ENCODE measurements at regions not wholly inside any gene's neighbourhood (a gene's known extent, or its start where the extent isn't known, plus 50 kb on each side); places are given as distances from the start of the nearest gene placed in this dataset.

- Histone ChIP-seq H3K27ac (ENCODE audit: low read length) (no peak overlapping the region), H3K27me3 (replicated peaks in 1 of 2; ENCODE audit: control insufficient read depth in 2 of 2, extremely low read depth in 1 of 2, insufficient read depth in 2 of 2, low read length in 1 of 2) (no peaks in the 10 kb centered on the region), H3K36me3 (ENCODE audit: control insufficient read depth in 2 of 2, extremely low read depth in 1 of 2, insufficient read depth in 1 of 2, low read length in 1 of 2) (no peaks in the 10 kb centered on the region), H3K4me1 (ENCODE audit: control insufficient read depth in 1 of 2, extremely low read depth in 1 of 2, insufficient read depth in 2 of 2, low read length in 2 of 2) (no peaks in the 10 kb centered on the region), H3K4me3 (ENCODE audit: control insufficient read depth in 1 of 2, extremely low read depth in 1 of 2, low read length in 1 of 2) (no peak overlapping the region), H3K9me3 (no peaks in the 10 kb centered on the region)
- Mint-ChIP-seq H3K9me3 (peaks cover 0 to 4% (median 0%) of the 10 kb centered on the region in 3 donors), H3K36me3 (no peaks in the 10 kb centered on the region), H3K27ac (no peak overlapping the region), H3K27me3 (no peaks in the 10 kb centered on the region), H3K4me1 (peaks cover 0 to 5% (median 0%) of the 10 kb centered on the region in 3 donors), H3K4me3 (no peak overlapping the region)
- ChIA-PET POLR2A (no interaction called here), CTCF (no interaction called here)
- DNase-seq (no peak), ATAC-seq (replicated peaks in 1 of 4) (no peak)
- WGBS (ENCODE audit: insufficient coverage) = 95% methylated on average over 11 of the region's 14 CpGs
These were observed 239.7 kb upstream of the KLF6 start for GRCh38 chr10:4024516-4025245.

- no peak overlapping the region for H3K27ac ChIP-seq (ENCODE audit: low read length)
- Mint-ChIP-seq H3K9me3 (peaks cover 0 to 4% (median 0%) of the 10 kb centered on the region in 3 donors), H3K27me3 (no peaks in the 10 kb centered on the region), H3K36me3 (no peaks in the 10 kb centered on the region), H3K4me1 (peaks cover 0 to 5% (median 0%) of the 10 kb centered on the region in 3 donors), H3K27ac (no peak overlapping the region), H3K4me3 (no peak overlapping the region)
- ATAC-seq (replicated peaks in 1 of 4) (no peak), DNase-seq (no peak)
- no peaks in the 10 kb centered on the region for H3K9me3 ChIP-seq
- ChIA-PET CTCF (no interaction called here), POLR2A (no interaction called here)
- no peaks in the 10 kb centered on the region for H3K4me1 ChIP-seq (ENCODE audit: control insufficient read depth in 1 of 2, extremely low read depth in 1 of 2, insufficient read depth in 2 of 2, low read length in 2 of 2)
- H3K4me3 ChIP-seq (ENCODE audit: control insufficient read depth in 1 of 2, extremely low read depth in 1 of 2, low read length in 1 of 2) = no peak overlapping the region
- WGBS (ENCODE audit: insufficient coverage) = 81% methylated on average over 6 of the region's 17 CpGs
- H3K36me3 ChIP-seq (ENCODE audit: control insufficient read depth in 2 of 2, extremely low read depth in 1 of 2, insufficient read depth in 1 of 2, low read length in 1 of 2) = no peaks in the 10 kb centered on the region
- H3K27me3 ChIP-seq (replicated peaks in 1 of 2; ENCODE audit: control insufficient read depth in 2 of 2, extremely low read depth in 1 of 2, insufficient read depth in 2 of 2, low read length in 1 of 2) = no peaks in the 10 kb centered on the region
These were observed 239.0 kb upstream of the KLF6 start for GRCh38 chr10:4024027-4024426.

GRCh38 chr10:4022473-4022872, 237.5 kb upstream of the KLF6 start:
- Histone ChIP-seq H3K27ac (ENCODE audit: low read length) (no peak overlapping the region), H3K4me1 (ENCODE audit: control insufficient read depth in 1 of 2, extremely low read depth in 1 of 2, insufficient read depth in 2 of 2, low read length in 2 of 2) (no peaks in the 10 kb centered on the region), H3K9me3 (no peaks in the 10 kb centered on the region), H3K4me3 (ENCODE audit: control insufficient read depth in 1 of 2, extremely low read depth in 1 of 2, low read length in 1 of 2) (no peak overlapping the region), H3K27me3 (replicated peaks in 1 of 2; ENCODE audit: control insufficient read depth in 2 of 2, extremely low read depth in 1 of 2, insufficient read depth in 2 of 2, low read length in 1 of 2) (no peaks in the 10 kb centered on the region), H3K36me3 (ENCODE audit: control insufficient read depth in 2 of 2, extremely low read depth in 1 of 2, insufficient read depth in 1 of 2, low read length in 1 of 2) (no peaks in the 10 kb centered on the region)
- Mint-ChIP-seq H3K4me1 (peaks cover 0 to 10% (median 4%) of the 10 kb centered on the region in 3 donors), H3K27me3 (no peaks in the 10 kb centered on the region), H3K4me3 (no peak overlapping the region), H3K27ac (no peak overlapping the region), H3K36me3 (no peaks in the 10 kb centered on the region), H3K9me3 (peaks cover 0 to 4% (median 0%) of the 10 kb centered on the region in 3 donors)
- CTCF ChIA-PET = interaction anchor here in 1 of 2 donors (0.7 kb wide), 1 partner anchor 875 kb away, joined by 4 read pairs; no protein-coding TSS in a partner anchor
- DNase-seq (no peak), ATAC-seq (replicated peaks in 1 of 4) (no peak)
- POLR2A ChIA-PET = interaction anchor here in 1 of 2 donors (0.7 kb wide), 1 partner anchor 30 kb away, joined by 8 read pairs; no protein-coding TSS in a partner anchor
- 100% methylated on average over 3 of the region's 7 CpGs for WGBS (ENCODE audit: insufficient coverage)

- Histone ChIP-seq H3K4me1 (ENCODE audit: control insufficient read depth in 1 of 2, extremely low read depth in 1 of 2, insufficient read depth in 2 of 2, low read length in 2 of 2) (no peaks in the 10 kb centered on the region), H3K27me3 (replicated peaks in 1 of 2; ENCODE audit: control insufficient read depth in 2 of 2, extremely low read depth in 1 of 2, insufficient read depth in 2 of 2, low read length in 1 of 2) (no peaks in the 10 kb centered on the region), H3K4me3 (ENCODE audit: control insufficient read depth in 1 of 2, extremely low read depth in 1 of 2, low read length in 1 of 2) (no peak overlapping the region), H3K27ac (ENCODE audit: low read length) (no peak overlapping the region), H3K36me3 (ENCODE audit: control insufficient read depth in 2 of 2, extremely low read depth in 1 of 2, insufficient read depth in 1 of 2, low read length in 1 of 2) (no peaks in the 10 kb centered on the region), H3K9me3 (no peaks in the 10 kb centered on the region)
- Mint-ChIP-seq H3K36me3 (no peaks in the 10 kb centered on the region), H3K27me3 (no peaks in the 10 kb centered on the region), H3K27ac (no peak overlapping the region), H3K4me1 (peaks cover 0 to 10% (median 4%) of the 10 kb centered on the region in 3 donors), H3K4me3 (no peak overlapping the region), H3K9me3 (peaks cover 0 to 4% (median 0%) of the 10 kb centered on the region in 3 donors)
- CTCF ChIA-PET = no interaction called here
- POLR2A ChIA-PET = no interaction called here
- ATAC-seq (replicated peaks in 1 of 4) = no peak
- WGBS (ENCODE audit: insufficient coverage) = 100% methylated on average over 1 of the region's 5 CpGs
- no peak for DNase-seq
These were observed 235.6 kb upstream of the KLF6 start for GRCh38 chr10:4020631-4021030.

- peaks cover 0 to 4% (median 0%) of the 10 kb centered on the region in 3 donors for H3K9me3 Mint-ChIP-seq
- no peak for ATAC-seq (replicated peaks in 1 of 4)
- POLR2A ChIA-PET = no interaction called here
- Histone ChIP-seq H3K4me3 (ENCODE audit: control insufficient read depth in 1 of 2, extremely low read depth in 1 of 2, low read length in 1 of 2) (no peak overlapping the region), H3K27ac (ENCODE audit: low read length) (no peak overlapping the region), H3K9me3 (no peaks in the 10 kb centered on the region), H3K4me1 (ENCODE audit: control insufficient read depth in 1 of 2, extremely low read depth in 1 of 2, insufficient read depth in 2 of 2, low read length in 2 of 2) (peaks cover 0 to 4% of the 10 kb centered on the region in 2 experiments), H3K27me3 (replicated peaks in 1 of 2; ENCODE audit: control insufficient read depth in 2 of 2, extremely low read depth in 1 of 2, insufficient read depth in 2 of 2, low read length in 1 of 2) (no peaks in the 10 kb centered on the region), H3K36me3 (ENCODE audit: control insufficient read depth in 2 of 2, extremely low read depth in 1 of 2, insufficient read depth in 1 of 2, low read length in 1 of 2) (no peaks in the 10 kb centered on the region)
- DNase-seq = no peak
- peaks cover under 1 to 18% (median 10%) of the 10 kb centered on the region in 3 donors for H3K4me1 Mint-ChIP-seq
- no peaks in the 10 kb centered on the region for H3K27me3 Mint-ChIP-seq
- CTCF ChIA-PET = no interaction called here
- WGBS (ENCODE audit: insufficient coverage) = no CpG with 5 or more reads among the region's 4 CpGs
- no peaks in the 10 kb centered on the region for H3K36me3 Mint-ChIP-seq
- H3K27ac Mint-ChIP-seq = no peak overlapping the region
- no peak overlapping the region for H3K4me3 Mint-ChIP-seq
These were observed 233.1 kb upstream of the KLF6 start for GRCh38 chr10:4018054-4018511.

- ChIA-PET CTCF (no interaction called here), POLR2A (no interaction called here)
- 100% methylated on average over 3 of the region's 8 CpGs for WGBS (ENCODE audit: insufficient coverage)
These were observed 232.3 kb upstream of the KLF6 start for GRCh38 chr10:4017336-4017735.

More at GRCh38 chr10:4017336-4017735, 232.3 kb upstream of the KLF6 start:
- Histone ChIP-seq H3K36me3 (ENCODE audit: control insufficient read depth in 2 of 2, extremely low read depth in 1 of 2, insufficient read depth in 1 of 2, low read length in 1 of 2) (no peaks in the 10 kb centered on the region), H3K4me3 (ENCODE audit: control insufficient read depth in 1 of 2, extremely low read depth in 1 of 2, low read length in 1 of 2) (no peak overlapping the region), H3K4me1 (ENCODE audit: control insufficient read depth in 1 of 2, extremely low read depth in 1 of 2, insufficient read depth in 2 of 2, low read length in 2 of 2) (peaks cover 0 to 4% of the 10 kb centered on the region in 2 experiments), H3K27ac (ENCODE audit: low read length) (no peak overlapping the region), H3K27me3 (replicated peaks in 1 of 2; ENCODE audit: control insufficient read depth in 2 of 2, extremely low read depth in 1 of 2, insufficient read depth in 2 of 2, low read length in 1 of 2) (no peaks in the 10 kb centered on the region), H3K9me3 (no peaks in the 10 kb centered on the region)
- Mint-ChIP-seq H3K36me3 (no peaks in the 10 kb centered on the region), H3K9me3 (peaks cover 0 to 4% (median 0%) of the 10 kb centered on the region in 3 donors), H3K4me1 (peaks cover 8 to 23% (median 15%) of the 10 kb centered on the region in 3 donors), H3K27ac (no peak overlapping the region), H3K27me3 (no peaks in the 10 kb centered on the region), H3K4me3 (no peak overlapping the region)
- no peak for ATAC-seq (replicated peaks in 1 of 4)
- no peak for DNase-seq
